Adrenal gland (tissue), 9 donors: ENCODE measurements at regions not wholly inside any gene's neighbourhood (a gene's known extent, or its start where the extent isn't known, plus 50 kb on each side); places are given as distances from the start of the nearest gene placed in this dataset.
"Not testable (repeated sequence)": the region's sequence is repeated elsewhere in the genome, so short reads cannot be mapped to it uniquely, and the experiment has no call there.

Experiments
- DNase-seq, 7 donors: peaks; one replicate each; pipeline ENCODE4 v3.0.0-alpha.2; 2019 to 2020
- H3K27ac ChIP-seq, 5 donors: fragments of 200-600 bp; sonication (generic) in 4 of 5; 1 replicate in 3 of 5; 2 replicates in 2 of 5; pipeline versions ENCODE4 v1.5.1 to v1.8.0; 2016 to 2020; ENCODE audit warnings: mild to moderate bottlenecking in 1 of 5
- H3K27me3 ChIP-seq: fragments of 200-600 bp; 2 replicates; pipeline ENCODE4 v1.8.0; 2021
- H3K36me3 ChIP-seq, 2 donors: fragments of 200-600 bp; replicated peaks in 1 of 2; 1 replicate in 1 of 2; 2 replicates in 1 of 2; pipeline versions ENCODE4 v1.5.1 to v1.8.0; 2018 to 2022
- H3K4me1 ChIP-seq, 2 donors: fragments of 200-600 bp; replicated peaks in 1 of 2; 1 replicate in 1 of 2; 2 replicates in 1 of 2; pipeline versions ENCODE4 v1.5.1 to v1.8.0; 2018 to 2021
- H3K4me3 ChIP-seq, 4 donors: fragments of 200-600 bp; sonication (generic) in 3 of 4; one replicate each; pipeline ENCODE4 v1.5.1; 2016 to 2018
- H3K9me3 ChIP-seq, 3 donors: fragments of 200-600 bp; sonication (generic) in 1 of 3; replicated peaks in 1 of 3; 1 replicate in 2 of 3; 2 replicates in 1 of 3; pipeline versions ENCODE4 v1.5.1 to v1.8.0; 2016 to 2021
- POLR2A ChIP-seq, 2 donors: fragments of 450-650 bp; IDR thresholded peaks; one replicate each; pipeline ENCODE4 v1.6.1; 2017; ENCODE audit warnings: antibody characterized with exemption in 2 of 2, mild to moderate bottlenecking in 2 of 2, moderate library complexity in 1 of 2
- WGBS, 4 donors: extraction: QIAGEN DNeasy Blood & Tissue Kit in 2 of 4; methylation state at CpG; one replicate each; pipeline versions ENCODE4 v1.1.5 to v1.1.7; 2013 to 2017; 5-methylcytosine and 5-hydroxymethylcytosine counted together
- intact Hi-C, 2 donors: fragments of 100-400 bp; cut with DNase I; formaldehyde crosslinking; loops; one replicate each; pipeline versions ENCODE4 v1.14.1 to v1.15.0; 2022 to 2023
- TF ChIP-seq, protein P1 (sequence below), 6 experiments: fragments of 450-650 bp in 4 of 6; fragments of 200-600 bp in 2 of 6; sonication (generic) in 1 of 6; IDR thresholded peaks; 1 replicate in 5 of 6; 2 replicates in 1 of 6; pipeline versions ENCODE4 v1.5.1 to v1.8.0; 2016 to 2021; ENCODE audit warnings: antibody characterized with exemption in 6 of 6, mild to moderate bottlenecking in 2 of 6, moderate library complexity in 1 of 6
- donor health status: healthy with polysubstance abuse.
- donor health status: Bipolar disorder and iron deficiency.
- donor health status: DM: yes; HTN: yes; CAD: no.
- donor health status: DM: no; HTN: no; CAD: no.
- donor health status: DM: no; HTN: no; CAD: no.

DNA sequence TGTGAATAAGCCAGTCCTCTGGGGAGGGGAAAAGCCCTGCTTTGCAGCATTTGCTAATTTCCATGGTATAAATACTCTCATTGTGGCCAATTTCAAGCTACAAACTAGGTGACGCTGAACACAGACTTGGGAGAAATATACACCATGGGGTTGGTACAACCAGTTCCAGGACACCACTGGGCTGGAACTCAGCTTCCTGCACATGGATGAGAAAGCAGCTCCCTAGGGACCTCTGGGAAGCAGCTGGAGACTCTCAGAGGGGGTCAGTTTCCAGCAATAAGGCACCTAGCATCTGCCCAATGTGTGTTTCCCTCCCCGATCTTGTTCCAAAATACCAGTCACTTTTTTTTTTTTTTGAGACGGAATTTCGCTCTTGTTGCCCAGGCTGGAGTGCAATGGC is 56.8 kb upstream of the WDR11 start:
- TF ChIP-seq POLR2A (IDR thresholded peaks at IDR 0.05) = no peak
- TF ChIP-seq, protein P1, sequence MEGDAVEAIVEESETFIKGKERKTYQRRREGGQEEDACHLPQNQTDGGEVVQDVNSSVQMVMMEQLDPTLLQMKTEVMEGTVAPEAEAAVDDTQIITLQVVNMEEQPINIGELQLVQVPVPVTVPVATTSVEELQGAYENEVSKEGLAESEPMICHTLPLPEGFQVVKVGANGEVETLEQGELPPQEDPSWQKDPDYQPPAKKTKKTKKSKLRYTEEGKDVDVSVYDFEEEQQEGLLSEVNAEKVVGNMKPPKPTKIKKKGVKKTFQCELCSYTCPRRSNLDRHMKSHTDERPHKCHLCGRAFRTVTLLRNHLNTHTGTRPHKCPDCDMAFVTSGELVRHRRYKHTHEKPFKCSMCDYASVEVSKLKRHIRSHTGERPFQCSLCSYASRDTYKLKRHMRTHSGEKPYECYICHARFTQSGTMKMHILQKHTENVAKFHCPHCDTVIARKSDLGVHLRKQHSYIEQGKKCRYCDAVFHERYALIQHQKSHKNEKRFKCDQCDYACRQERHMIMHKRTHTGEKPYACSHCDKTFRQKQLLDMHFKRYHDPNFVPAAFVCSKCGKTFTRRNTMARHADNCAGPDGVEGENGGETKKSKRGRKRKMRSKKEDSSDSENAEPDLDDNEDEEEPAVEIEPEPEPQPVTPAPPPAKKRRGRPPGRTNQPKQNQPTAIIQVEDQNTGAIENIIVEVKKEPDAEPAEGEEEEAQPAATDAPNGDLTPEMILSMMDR (IDR thresholded peaks at IDR 0.05) = no peak
- WGBS, 4 donors = 78 to 92% (median 81%) methylated on average over 3 to 4 of the region's 4 CpGs
- intact Hi-C loops = no loop called here

GRCh38 chr10:120798276-120798675 is 52.9 kb upstream of the WDR11 start:
- WGBS, 4 donors = 93 to 100% (median 95%) methylated on average over 7 to 29 of the region's 29 CpGs
- H3K27me3 ChIP-seq, H3K4me1 ChIP-seq, intact Hi-C loops, DNase-seq, H3K27ac ChIP-seq, H3K9me3 ChIP-seq, H3K4me3 ChIP-seq, H3K36me3 ChIP-seq: not testable (repeated sequence)

More for the DNA sequence above, 56.8 kb upstream of the WDR11 start:
- no peaks in the 10 kb centered on the region for H3K4me1 ChIP-seq
- no peak for DNase-seq
- H3K4me3 ChIP-seq = no peak overlapping the region
- no peaks in the 10 kb centered on the region for H3K36me3 ChIP-seq
- no peak overlapping the region for H3K27ac ChIP-seq
- H3K9me3 ChIP-seq = no peaks in the 10 kb centered on the region
- H3K27me3 ChIP-seq = no peaks in the 10 kb centered on the region

GRCh38 chr10:120799849-120800248 is 51.3 kb upstream of the WDR11 start:
- H3K4me1 ChIP-seq = no peaks in the 10 kb centered on the region
- no peaks in the 10 kb centered on the region for H3K36me3 ChIP-seq
- DNase-seq = no peak
- intact Hi-C loops = no loop called here
- H3K27me3 ChIP-seq = no peaks in the 10 kb centered on the region
- WGBS, 4 donors = 51 to 62% (median 55%) methylated on average over 2 of the region's 2 CpGs
- no peak for TF ChIP-seq POLR2A (IDR thresholded peaks at IDR 0.05)
- TF ChIP-seq, protein P1 (IDR thresholded peaks at IDR 0.05) = no peak
- H3K9me3 ChIP-seq = no peaks in the 10 kb centered on the region
- no peak overlapping the region for H3K27ac ChIP-seq
- H3K4me3 ChIP-seq = no peak overlapping the region

DNA sequence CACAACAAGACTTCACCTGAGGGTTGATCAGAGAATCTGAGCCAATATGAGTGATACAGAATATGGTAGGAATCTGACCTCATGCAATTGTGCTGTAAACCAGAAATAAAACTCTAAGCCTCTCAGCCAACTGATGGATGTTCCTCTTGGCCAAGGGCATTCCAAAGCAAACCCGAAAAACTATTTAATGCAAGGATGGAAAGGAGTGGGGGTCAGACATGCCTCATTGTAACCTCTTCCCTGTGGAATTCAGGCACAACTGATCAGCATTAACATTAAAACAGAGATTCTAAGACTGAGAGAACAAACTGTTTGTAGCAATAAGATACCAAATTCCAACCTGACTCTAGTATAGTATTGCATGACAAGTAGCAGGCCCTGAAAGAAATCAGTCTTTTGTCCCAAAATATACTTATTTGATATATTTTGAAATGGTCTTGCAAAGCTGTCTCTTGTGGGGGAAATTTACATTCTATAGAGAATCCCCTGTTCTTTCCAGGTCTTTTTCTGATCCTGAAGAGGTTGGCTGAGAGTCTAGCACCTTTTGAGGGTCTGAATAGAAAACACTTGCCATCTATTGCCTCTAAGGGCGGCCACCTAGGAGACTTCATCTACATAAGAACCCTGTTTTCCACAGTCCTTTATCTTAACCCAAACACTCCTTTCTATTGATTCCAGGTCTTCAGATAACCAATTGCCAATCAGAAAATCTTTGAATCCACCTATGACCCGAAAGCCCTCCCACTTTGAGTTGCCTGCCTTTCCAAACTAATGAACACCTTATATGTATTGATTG is 50.4 kb upstream of the WDR11 start:
- Histone ChIP-seq H3K27me3 (no peaks in the 10 kb centered on the region), H3K36me3 (no peaks in the 10 kb centered on the region), H3K4me1 (no peaks in the 10 kb centered on the region), H3K27ac (no peak overlapping the region), H3K4me3 (no peak overlapping the region), H3K9me3 (no peaks in the 10 kb centered on the region)
- intact Hi-C loops = no loop called here
- WGBS, 4 donors = 62 to 75% (median 74%) methylated on average over 3 of the region's 3 CpGs
- DNase-seq = no peak
- no peak for TF ChIP-seq POLR2A (IDR thresholded peaks at IDR 0.05)
- TF ChIP-seq, protein P1 (IDR thresholded peaks at IDR 0.05) = no peak
